ENCODE measurements at regions not wholly inside any gene's neighbourhood (a gene's known extent, or its start where the extent isn't known, plus 50 kb on each side); places are given as distances from the start of the nearest gene placed in this dataset.

DNA sequence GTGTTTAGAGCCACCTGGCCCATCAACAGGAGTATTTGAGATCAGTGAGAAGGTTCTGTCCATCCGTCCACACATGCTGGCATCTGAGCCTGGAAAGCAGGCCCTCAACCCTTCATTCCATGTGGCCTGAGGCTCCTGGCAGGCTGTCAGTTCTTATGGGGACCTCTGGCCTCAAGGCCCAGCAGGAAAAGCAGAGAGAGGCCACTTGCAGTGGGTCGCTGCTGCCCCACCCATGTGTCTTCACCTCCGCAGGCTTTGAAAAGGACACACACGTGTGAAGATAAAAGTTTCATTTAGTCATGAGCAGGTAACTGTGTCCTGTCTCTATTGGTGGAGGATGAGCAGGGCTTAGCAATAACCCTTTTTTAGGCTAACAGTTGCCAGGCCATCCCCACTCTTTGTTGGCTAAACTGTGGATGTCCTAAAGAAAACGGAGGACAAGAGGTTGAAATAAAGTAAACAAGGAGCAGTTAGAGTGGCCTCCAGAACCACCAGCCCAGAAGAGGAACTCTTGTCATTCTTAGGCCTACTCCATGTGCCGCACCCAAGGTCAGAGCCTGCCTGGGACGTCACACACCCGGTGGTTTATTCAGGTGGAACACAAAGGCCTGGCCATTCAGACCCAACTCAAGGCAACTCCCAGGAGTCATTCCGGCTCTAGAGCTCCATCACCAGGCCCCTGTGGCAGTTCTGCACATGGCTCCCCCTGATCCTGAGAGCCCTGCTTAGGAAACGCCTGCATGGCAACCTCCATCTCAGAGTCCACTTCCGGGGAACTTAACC lies 143.4 kb upstream of the CST7 start:
- DNase-seq (ENCODE audit: low read depth): no peak
- TF ChIP-seq, protein P1, sequence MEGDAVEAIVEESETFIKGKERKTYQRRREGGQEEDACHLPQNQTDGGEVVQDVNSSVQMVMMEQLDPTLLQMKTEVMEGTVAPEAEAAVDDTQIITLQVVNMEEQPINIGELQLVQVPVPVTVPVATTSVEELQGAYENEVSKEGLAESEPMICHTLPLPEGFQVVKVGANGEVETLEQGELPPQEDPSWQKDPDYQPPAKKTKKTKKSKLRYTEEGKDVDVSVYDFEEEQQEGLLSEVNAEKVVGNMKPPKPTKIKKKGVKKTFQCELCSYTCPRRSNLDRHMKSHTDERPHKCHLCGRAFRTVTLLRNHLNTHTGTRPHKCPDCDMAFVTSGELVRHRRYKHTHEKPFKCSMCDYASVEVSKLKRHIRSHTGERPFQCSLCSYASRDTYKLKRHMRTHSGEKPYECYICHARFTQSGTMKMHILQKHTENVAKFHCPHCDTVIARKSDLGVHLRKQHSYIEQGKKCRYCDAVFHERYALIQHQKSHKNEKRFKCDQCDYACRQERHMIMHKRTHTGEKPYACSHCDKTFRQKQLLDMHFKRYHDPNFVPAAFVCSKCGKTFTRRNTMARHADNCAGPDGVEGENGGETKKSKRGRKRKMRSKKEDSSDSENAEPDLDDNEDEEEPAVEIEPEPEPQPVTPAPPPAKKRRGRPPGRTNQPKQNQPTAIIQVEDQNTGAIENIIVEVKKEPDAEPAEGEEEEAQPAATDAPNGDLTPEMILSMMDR (conservative IDR thresholded peaks at IDR 0.05; ENCODE audit: low read depth, low read length): no peak
- H3K4me3 ChIP-seq (ENCODE audit: low read depth, low read length): no peak overlapping the region

DNA sequence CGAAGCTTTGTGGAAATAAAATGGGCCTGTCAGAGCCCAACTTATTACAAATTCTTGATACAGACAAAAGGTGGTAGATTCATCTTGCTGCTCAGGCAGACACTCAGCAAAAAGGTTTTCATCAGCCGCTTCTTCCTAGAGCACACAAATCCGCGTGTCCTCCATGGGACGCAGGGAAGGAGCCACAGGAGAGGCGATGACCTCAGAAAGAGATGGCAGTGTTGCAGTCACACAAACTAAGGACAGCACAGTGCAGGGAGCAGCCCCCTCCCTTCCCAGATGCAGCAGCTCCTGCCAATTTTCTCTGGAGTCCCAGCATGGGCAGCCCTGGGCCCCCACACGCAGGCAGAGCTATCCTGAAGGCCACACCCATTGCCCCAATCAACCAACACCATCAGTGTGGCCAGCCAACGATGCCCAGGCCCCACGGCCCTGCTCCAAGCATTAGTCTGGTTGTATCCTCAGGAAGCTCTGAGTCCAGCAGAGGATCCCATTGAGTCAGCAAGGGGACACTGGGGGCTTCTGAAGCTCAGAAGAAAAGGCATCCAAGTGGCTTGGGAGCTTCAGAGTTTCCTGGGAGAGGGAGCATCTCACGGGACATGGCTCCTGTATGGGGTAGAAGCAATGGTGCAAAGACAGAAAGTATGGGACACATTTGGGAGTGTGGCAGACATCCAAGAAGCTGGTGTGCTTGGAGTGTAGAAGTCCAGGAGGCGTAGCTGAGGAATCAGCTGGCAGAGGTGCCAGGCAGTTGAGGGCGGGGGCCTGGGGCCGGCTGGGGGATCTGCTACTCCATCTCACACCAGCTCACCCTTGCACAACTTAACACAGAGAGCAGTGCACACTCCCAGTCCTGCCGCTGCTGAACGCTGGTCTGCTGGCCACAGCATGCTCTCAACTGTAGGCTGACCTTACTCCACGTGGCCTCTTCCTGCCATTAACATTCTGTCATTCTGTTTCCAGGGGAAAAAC lies 142.1 kb upstream of the CST7 start:
- DNase-seq (ENCODE audit: low read depth): no peak
- H3K4me3 ChIP-seq (ENCODE audit: low read depth, low read length): no peak overlapping the region

DNA sequence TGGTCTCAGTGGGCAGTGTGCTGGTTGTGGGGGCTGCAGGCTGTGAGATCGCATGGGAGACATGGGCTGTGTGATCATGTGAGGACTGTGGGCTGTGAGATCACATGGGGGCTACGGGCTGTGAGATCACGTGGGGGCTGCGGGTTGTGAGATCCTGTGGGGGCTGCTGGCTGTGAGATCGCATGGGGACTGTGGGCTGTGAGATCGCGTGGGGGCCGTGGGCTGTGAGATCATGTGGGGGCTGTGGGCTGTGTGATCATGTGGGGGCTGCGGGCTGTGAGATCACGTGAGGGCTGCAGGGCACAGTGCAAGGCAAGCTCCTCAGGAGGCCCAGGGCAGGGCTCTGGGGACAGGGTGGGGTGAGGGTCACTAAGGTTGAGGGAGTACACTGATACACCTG lies 140.5 kb upstream of the CST7 start:
- no peak overlapping the region for H3K4me3 ChIP-seq (ENCODE audit: low read depth, low read length)
- DNase-seq (ENCODE audit: low read depth): no peak
- TF ChIP-seq, protein P1 (conservative IDR thresholded peaks at IDR 0.05; ENCODE audit: low read depth, low read length): no peak

More for the DNA sequence above, 142.1 kb upstream of the CST7 start:
- TF ChIP-seq, protein P1 (conservative IDR thresholded peaks at IDR 0.05; ENCODE audit: low read depth, low read length): no peak

DNA sequence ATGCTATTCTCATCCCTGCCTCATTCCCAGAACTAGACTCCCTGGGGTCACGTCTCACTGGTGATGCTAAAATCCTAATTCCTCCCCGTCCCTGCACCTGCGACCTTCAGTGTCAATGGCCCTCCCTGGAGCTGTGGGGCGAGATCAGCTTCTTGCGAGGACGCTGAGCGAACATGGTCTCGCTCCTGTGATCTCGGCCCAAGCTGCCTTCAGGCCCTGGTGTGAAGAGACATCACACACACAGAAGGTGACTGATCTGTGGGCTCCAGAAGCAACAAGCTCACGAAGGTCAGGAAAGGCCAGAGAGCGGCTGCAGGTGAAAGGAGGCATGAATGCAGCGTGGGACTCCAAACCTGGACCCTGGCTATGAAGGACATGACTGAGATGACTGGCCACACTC lies 139.5 kb upstream of the CST7 start:
- H3K4me3 ChIP-seq (ENCODE audit: low read depth, low read length): no peak overlapping the region
- TF ChIP-seq, protein P1 (conservative IDR thresholded peaks at IDR 0.05; ENCODE audit: low read depth, low read length): no peak
- no peak for DNase-seq (ENCODE audit: low read depth)

DNA sequence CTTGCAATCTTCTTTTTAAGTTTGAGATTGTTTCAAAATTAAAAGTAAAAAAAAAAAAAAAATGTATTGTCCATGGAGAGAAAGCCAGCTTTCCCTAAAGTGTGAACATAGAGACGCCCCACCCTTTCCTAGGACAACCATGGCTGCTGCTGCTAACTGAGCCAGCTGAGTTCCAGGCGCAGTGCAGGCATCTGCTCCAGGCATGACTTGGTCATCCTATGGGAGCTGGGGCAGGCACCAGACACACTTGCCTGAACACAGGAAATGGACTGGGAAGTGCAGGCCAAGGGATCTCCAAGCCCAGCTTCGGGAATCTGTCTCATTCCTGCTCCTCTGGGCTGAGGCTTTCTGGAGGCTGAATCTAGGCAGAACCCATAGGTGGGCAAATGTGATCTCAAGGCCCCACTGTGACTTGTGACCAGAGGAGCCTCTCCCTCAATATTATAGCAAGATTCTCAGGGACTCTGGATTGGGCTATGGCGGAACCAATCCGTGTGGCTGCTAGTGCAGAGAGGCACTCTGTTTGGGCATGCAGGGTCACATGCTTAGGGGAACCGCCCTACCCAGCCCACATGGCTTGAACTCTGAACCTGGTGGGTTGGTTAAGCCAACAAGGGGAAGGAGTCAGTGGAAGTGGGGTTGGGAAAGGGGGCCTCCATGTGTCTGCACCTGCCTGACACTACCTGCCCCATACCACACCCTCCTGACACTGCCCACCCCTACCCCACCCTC lies 138.2 kb upstream of the CST7 start:
- TF ChIP-seq, protein P1 (conservative IDR thresholded peaks at IDR 0.05; ENCODE audit: low read depth, low read length): no peak

DNA sequence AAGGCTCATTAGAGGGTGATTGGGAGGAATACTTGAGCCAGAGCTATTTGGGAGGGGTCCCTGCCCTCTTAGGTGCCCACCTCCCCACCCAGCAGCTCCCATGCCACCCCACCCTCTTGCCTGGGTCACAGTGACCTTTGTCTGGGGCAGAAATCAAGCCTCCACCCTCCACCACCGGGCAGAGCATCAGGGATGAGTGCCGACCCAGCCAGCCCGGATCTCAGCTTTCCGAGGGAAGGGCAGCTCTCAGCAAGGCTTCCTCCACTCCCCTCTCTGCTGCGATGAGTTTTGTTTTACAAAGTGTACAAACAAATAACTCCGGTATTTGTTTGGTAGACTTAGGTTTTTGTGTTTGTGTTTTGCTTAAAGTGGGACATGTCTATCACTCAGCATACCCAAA lies 136.7 kb upstream of the CST7 start:
- no peak for DNase-seq (ENCODE audit: low read depth)
- TF ChIP-seq, protein P1 (conservative IDR thresholded peaks at IDR 0.05; ENCODE audit: low read depth, low read length): no peak
- H3K4me3 ChIP-seq (ENCODE audit: low read depth, low read length): no peak overlapping the region

More for the DNA sequence above, 138.2 kb upstream of the CST7 start:
- no peak overlapping the region for H3K4me3 ChIP-seq (ENCODE audit: low read depth, low read length)
- DNase-seq (ENCODE audit: low read depth): no peak

All from epithelial cell of proximal tubule (primary cell).